Tibial nerve (tissue), 4 donors: ENCODE measurements at regions not wholly inside any gene's neighbourhood (a gene's known extent, or its start where the extent isn't known, plus 50 kb on each side); places are given as distances from the start of the nearest gene placed in this dataset.
A peak's percentile ranks its signal among the peaks of the same experiment; 100 is the strongest.

Source experiments
- CTCF ChIP-seq, 5 experiments: fragments of 200-600 bp in 3 of 5; fragments of 450-650 bp in 2 of 5; sonication (generic) in 3 of 5; IDR thresholded peaks; one replicate each; pipeline ENCODE4 v1.5.1; 2016 to 2019; ENCODE audit warnings: antibody characterized with exemption in 5 of 5, mild to moderate bottlenecking in 3 of 5, moderate library complexity in 2 of 5
- EP300 ChIP-seq, 2 donors: sonication (generic); formaldehyde crosslinking; IDR thresholded peaks; one replicate each; pipeline ENCODE4 v1.6.1; 2017; ENCODE audit warnings: antibody characterized with exemption in 2 of 2, mild to moderate bottlenecking in 1 of 2
- POLR2A ChIP-seq, 2 donors: fragments of 450-650 bp; IDR thresholded peaks; one replicate each; pipeline ENCODE4 v1.6.1; 2017; ENCODE audit warnings: antibody characterized with exemption in 2 of 2, mild to moderate bottlenecking in 2 of 2, moderate library complexity in 2 of 2

DNA sequence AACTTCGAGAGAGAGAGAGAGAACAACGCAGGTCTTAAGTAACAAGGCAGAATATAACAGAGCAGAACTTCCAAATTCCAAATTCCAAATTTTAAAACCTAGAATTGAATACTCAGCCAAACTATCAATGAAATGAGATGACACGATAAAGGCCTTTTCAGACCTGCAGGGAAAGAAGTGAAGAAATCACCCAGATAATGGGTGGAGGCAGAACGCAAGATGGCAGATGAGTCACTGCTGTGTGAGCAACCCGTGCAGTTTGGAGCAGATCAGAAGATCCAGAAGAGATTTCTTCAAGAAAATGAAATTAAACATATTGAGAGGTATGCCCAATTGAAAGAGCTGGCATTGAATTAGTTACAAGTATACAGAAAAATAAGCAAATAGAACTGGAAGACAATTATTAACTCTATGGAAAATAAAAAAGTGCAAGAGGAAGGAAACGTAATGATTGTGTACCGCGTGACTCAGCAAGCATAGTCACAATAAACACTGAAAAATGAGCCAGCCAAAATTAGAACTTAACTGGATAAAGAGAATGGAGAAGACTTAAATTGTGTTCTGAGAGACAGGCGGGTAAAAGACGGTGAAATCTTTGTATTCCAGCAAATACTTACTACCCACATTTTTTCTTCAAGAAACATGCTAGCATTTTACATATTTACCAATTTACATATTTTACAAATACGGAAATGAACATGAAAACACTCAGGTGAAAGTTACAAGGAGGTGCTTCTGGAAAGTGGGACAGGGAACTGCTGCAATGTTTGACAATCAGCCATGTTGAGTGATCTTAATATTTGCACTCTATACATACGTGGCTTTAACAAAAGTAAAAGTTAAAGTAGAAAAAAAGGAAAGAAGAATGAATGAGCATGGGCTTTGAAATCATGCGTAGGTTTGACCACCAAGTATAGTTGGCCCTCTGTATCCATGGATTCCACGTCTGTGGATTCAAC, 87.9 kb upstream of the CDYL start:
- TF ChIP-seq CTCF (IDR thresholded peaks at IDR 0.05) (no peak), POLR2A (IDR thresholded peaks at IDR 0.05) (no peak), EP300 (IDR thresholded peaks at IDR 0.05) (peak in 1 of 2 donors; percentile 15)
